Stimulated activated CD4-positive, alpha-beta T cell treated with anti-CD3 and anti-CD28 coated beads, TNF-alpha, amount 100 ng/mL, for 24 hours (primary cell): ENCODE measurements at regions not wholly inside any gene's neighbourhood (a gene's known extent, or its start where the extent isn't known, plus 50 kb on each side); places are given as distances from the start of the nearest gene placed in this dataset.

Source experiments
- DNase-seq, 3 experiments: peaks; one replicate each; pipeline ENCODE4 v3.0.0-alpha.2; 2020; ENCODE audit warnings: low read depth in 3 of 3

- DNase-seq: no peak
These were observed 440.4 kb downstream of the DMRT2 start for GRCh38 chr9:1490341-1491232.

GRCh38 chr9:1492156-1492555 is 442.0 kb downstream of the DMRT2 start:
- DNase-seq: no peak

- no peak for DNase-seq
These were observed 445.3 kb downstream of the DMRT2 start for GRCh38 chr9:1495282-1496030.

- no peak for DNase-seq
These were observed 455.3 kb downstream of the DMRT2 start for GRCh38 chr9:1505489-1505888.

- DNase-seq: no peak
These were observed 460.6 kb downstream of the DMRT2 start for GRCh38 chr9:1510712-1511111.

- no peak for DNase-seq
These were observed 462.9 kb downstream of the DMRT2 start for GRCh38 chr9:1513105-1513504.

- DNase-seq: no peak
These were observed 464.1 kb downstream of the DMRT2 start for GRCh38 chr9:1514250-1514649.

- no peak for DNase-seq
These were observed 464.7 kb downstream of the DMRT2 start for GRCh38 chr9:1514776-1515363.

- no peak for DNase-seq
These were observed 465.4 kb downstream of the DMRT2 start for GRCh38 chr9:1515557-1515956.

- no peak for DNase-seq
These were observed 471.4 kb downstream of the DMRT2 start for GRCh38 chr9:1521547-1521946.

GRCh38 chr9:1522219-1522767 is 472.1 kb downstream of the DMRT2 start:
- DNase-seq: no peak

GRCh38 chr9:1528456-1528855 is 478.3 kb downstream of the DMRT2 start:
- no peak for DNase-seq

GRCh38 chr9:1530696-1531095 is 480.5 kb downstream of the DMRT2 start:
- no peak for DNase-seq

GRCh38 chr9:1531424-1531823 is 481.3 kb downstream of the DMRT2 start:
- no peak for DNase-seq

GRCh38 chr9:1532171-1532570 is 482.0 kb downstream of the DMRT2 start:
- DNase-seq: no peak

- no peak for DNase-seq
These were observed 480.1 kb upstream of the SMARCA2 start for GRCh38 chr9:1535051-1535450.

- DNase-seq: no peak
These were observed 479.5 kb upstream of the SMARCA2 start for GRCh38 chr9:1535599-1535998.

- no peak for DNase-seq
These were observed 478.5 kb upstream of the SMARCA2 start for GRCh38 chr9:1536522-1537170.

GRCh38 chr9:1538301-1538700 is 476.8 kb upstream of the SMARCA2 start:
- DNase-seq: no peak

GRCh38 chr9:1539216-1539615 is 475.9 kb upstream of the SMARCA2 start:
- no peak for DNase-seq

- no peak for DNase-seq
These were observed 464.5 kb upstream of the SMARCA2 start for GRCh38 chr9:1550636-1551035.
